ENCODE measurements at regions not wholly inside any gene's neighbourhood (a gene's known extent, or its start where the extent isn't known, plus 50 kb on each side); places are given as distances from the start of the nearest gene placed in this dataset.
A peak's percentile ranks its signal among the peaks of the same experiment; 100 is the strongest.

DNA sequence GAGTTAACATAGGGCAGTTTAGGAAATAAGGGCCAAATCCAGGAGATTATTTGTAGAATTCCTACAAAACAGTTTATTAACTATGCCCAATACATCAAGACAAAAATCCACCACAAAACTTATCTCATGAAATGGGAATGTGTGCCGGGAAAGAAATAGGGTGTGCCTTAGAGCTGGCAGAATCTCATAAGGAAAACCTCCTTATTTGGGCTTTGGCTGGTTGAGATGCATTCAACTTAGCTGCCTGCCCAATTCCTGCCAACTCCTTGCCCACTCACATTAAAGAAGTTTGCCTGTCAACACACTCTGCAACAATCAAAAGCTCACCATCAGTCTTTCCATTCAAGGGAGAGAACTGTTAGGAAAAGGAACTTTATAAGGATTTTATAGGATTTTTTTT lies 500.6 kb downstream of the SATB2 start:
- peaks cover 0 to 5% (median 0%) of the 10 kb centered on the region in 10 experiments; a peak in 3 of 20 replicates for H3K4me1 ChIP-seq
- no peak overlapping the region for H3K4me2 ChIP-seq
- no peak for TF ChIP-seq Cebpa-rat (IDR thresholded peaks at IDR 0.05)
- H3K27ac ChIP-seq, result no peak overlapping the region
- no peak overlapping the region for H3K4me3 ChIP-seq
- H4K20me1 ChIP-seq, result no peaks in the 10 kb centered on the region
- H3K27me3 ChIP-seq, result no peaks in the 10 kb centered on the region
- H3K9me3 ChIP-seq (replicated peaks in 1 of 11), result no peaks in the 10 kb centered on the region
- H3K36me3 ChIP-seq, result no peaks in the 10 kb centered on the region
- no peak overlapping the region for H3K9ac ChIP-seq

DNA sequence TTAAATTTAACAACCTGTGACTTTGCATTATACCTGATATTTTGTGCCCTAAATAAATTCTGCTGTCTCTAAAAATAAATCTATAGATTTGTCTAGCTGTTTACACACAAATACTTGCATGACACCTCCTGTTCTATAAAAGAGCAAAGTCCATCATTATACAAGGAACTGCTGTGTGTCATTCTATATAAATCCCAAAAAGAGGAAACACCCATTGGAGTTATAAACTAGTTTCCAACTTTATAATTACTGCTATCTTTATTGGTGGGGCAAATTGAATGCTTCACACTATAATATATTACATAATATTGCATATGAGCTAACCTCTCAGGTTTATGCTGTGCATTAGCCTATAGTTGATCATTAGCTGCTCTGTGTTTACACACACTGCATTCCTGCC lies 504.4 kb downstream of the SATB2 start:
- Histone ChIP-seq H4K20me1 (no peaks in the 10 kb centered on the region), H3K27ac (no peak overlapping the region), H3K9me3 (replicated peaks in 1 of 11) (no peaks in the 10 kb centered on the region), H3K27me3 (no peaks in the 10 kb centered on the region), H3K4me1 (no peaks in the 10 kb centered on the region), H3K36me3 (no peaks in the 10 kb centered on the region), H3K4me2 (no peak overlapping the region), H3K9ac (no peak overlapping the region), H3K4me3 (no peak overlapping the region)
- TF ChIP-seq Cebpa-rat (IDR thresholded peaks at IDR 0.05), result no peak

DNA sequence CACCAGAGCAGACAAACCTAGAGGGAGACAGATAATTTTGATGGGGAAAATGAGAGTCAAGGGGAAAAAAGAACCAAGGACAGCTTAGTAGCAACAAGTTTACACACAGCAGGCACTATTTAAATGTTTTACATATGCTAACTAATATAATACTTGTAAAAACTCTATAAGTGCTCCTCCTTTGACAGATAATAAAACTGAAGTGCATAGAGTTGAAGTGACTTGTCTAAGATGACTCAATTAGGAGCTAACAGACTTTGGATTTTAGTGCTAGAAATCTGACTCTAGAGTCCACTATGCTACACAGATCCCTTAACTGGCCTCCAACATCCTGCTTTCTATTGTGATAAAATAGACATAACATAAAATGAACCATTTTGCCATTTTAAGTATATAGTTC lies 506.9 kb downstream of the SATB2 start:
- H3K4me3 ChIP-seq, result no peak overlapping the region
- H4K20me1 ChIP-seq, result no peaks in the 10 kb centered on the region
- H3K27me3 ChIP-seq, result no peaks in the 10 kb centered on the region
- H3K9ac ChIP-seq, result no peak overlapping the region
- no peak overlapping the region for H3K27ac ChIP-seq
- no peak overlapping the region for H3K4me2 ChIP-seq
- no peaks in the 10 kb centered on the region for H3K9me3 ChIP-seq (replicated peaks in 1 of 11)
- no peaks in the 10 kb centered on the region for H3K36me3 ChIP-seq
- no peak for TF ChIP-seq Cebpa-rat (IDR thresholded peaks at IDR 0.05)
- H3K4me1 ChIP-seq, result no peaks in the 10 kb centered on the region

DNA sequence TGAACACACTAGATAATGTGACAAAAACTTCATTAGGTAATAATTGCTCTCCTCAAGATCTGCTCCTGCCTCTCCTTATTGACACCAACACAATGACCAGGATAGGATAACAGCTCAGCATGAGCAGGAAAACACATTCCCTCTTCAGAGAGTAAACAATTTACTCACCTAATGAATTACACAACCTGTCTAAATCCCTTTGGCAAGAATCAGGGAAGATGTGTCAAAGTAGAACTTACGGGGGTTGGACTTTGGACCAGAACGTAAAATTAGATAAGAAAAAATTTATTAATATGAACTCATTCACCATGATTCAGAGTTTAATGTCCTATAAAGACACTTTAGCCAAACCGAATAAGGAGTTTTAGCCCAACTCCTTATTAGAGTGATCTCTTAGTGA lies 512.2 kb downstream of the SATB2 start:
- Histone ChIP-seq H3K4me2 (no peak overlapping the region), H3K27me3 (no peaks in the 10 kb centered on the region), H3K9ac (no peak overlapping the region), H3K4me3 (no peak overlapping the region), H3K27ac (no peak overlapping the region), H3K9me3 (replicated peaks in 1 of 11) (no peaks in the 10 kb centered on the region), H3K4me1 (no peaks in the 10 kb centered on the region), H3K36me3 (no peaks in the 10 kb centered on the region), H4K20me1 (no peaks in the 10 kb centered on the region)
- no peak for TF ChIP-seq Cebpa-rat (IDR thresholded peaks at IDR 0.05)

DNA sequence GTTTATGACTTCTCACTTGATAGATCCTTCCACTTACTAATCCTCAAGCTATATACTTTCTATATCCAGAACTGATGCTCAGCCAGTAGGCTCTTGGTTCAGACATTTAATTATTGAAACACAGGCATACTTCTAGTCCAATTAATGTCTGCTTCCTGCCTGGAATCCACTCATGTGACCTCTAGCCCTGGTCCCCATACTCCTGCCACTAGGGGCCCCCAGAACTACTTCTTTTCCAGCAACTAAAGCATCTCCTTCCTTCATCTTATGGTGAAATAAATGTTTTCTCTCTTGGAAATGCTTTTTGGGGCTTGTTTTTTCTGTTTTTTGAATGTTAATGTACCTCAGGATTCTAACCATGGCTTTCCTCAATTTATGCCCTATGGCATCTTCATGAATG lies 527.6 kb downstream of the SATB2 start:
- TF ChIP-seq Cebpa-rat (IDR thresholded peaks at IDR 0.05), result no peak
- Histone ChIP-seq H3K27me3 (no peaks in the 10 kb centered on the region), H3K4me1 (no peaks in the 10 kb centered on the region), H3K9me3 (replicated peaks in 1 of 11) (peaks cover 9 to 15% (median 13%) of the 10 kb centered on the region in 11 experiments; a peak in 21 of 22 replicates), H3K36me3 (no peaks in the 10 kb centered on the region), H3K4me2 (no peak overlapping the region), H4K20me1 (no peaks in the 10 kb centered on the region), H3K27ac (no peak overlapping the region), H3K9ac (no peak overlapping the region), H3K4me3 (no peak overlapping the region)

DNA sequence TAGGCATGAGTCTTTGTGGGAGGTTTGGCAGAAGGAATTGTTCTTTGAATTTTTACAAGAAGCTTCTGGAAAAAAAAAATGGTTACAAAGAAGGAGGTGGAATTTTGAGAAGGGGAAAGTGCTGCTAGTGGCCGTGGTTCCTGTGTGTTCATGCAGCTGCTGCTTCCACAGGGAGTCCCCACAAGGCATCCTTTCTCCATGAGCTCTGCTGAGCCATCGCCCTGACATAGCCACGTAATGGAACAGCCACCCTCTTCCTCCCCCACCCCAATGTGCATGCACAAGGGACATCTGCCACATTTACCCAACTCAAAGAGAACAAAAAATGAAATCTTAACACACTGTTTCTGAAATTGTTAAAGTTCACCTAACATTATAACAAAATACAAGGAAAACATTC lies 529.7 kb downstream of the SATB2 start:
- H3K4me3 ChIP-seq, result no peak overlapping the region
- no peaks in the 10 kb centered on the region for H4K20me1 ChIP-seq
- H3K4me2 ChIP-seq, result no peak overlapping the region
- TF ChIP-seq Cebpa-rat (IDR thresholded peaks at IDR 0.05), result no peak
- H3K27ac ChIP-seq, result no peak overlapping the region
- no peaks in the 10 kb centered on the region for H3K27me3 ChIP-seq
- H3K9me3 ChIP-seq (replicated peaks in 1 of 11), result peaks cover 9 to 11% (median 10%) of the 10 kb centered on the region in 11 experiments; a peak in 21 of 22 replicates
- H3K9ac ChIP-seq, result no peak overlapping the region
- H3K4me1 ChIP-seq, result no peaks in the 10 kb centered on the region
- H3K36me3 ChIP-seq, result no peaks in the 10 kb centered on the region

DNA sequence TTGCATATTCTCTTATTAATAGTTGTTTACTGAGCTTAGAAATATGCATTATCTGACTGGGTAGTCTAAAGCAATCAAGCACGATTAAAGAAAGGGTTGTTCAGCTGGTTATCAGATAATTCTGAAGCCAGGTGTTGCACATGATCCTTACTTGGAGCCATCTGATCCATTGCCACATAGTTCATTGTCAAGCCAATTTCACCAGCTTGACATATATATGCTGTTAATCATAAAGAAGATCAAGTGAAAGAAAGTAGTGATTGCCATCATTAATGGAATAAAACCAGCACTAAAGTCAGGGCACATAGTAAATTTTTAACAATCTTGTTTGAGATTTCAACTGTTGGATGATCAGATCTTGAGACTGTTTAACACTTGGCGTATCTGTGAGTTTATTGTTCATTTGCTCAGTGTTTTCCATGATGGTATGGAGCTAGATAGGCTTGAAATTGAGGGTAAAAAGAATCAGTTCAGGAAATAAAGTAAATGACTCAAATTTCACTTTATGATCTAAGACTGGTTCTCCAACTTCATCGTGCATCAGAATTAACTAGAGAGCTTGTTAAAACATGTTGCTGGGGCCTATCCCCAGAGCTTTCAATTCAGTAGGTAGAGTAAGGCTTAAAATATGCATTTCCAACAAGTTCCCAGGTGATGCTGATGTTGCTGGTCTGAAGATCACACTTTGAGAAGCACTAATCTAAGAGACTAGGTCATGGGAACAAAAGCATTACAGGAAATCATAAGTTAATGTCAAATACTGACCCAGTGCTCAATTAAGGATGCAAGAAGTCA lies 539.6 kb downstream of the SATB2 start:
- no peak overlapping the region for H3K4me3 ChIP-seq
- no peak for TF ChIP-seq Cebpa-rat (IDR thresholded peaks at IDR 0.05)
- no peak overlapping the region for H3K4me2 ChIP-seq
- no peak overlapping the region for H3K27ac ChIP-seq
- H3K9ac ChIP-seq, result no peak overlapping the region
- 0 out of 22 replicates have a peak, but pooled peaks cover 0 to 3% (median 0%) of the 10 kb centered on the region in 11 experiments for H3K27me3 ChIP-seq
- no peaks in the 10 kb centered on the region for H3K36me3 ChIP-seq
- H3K9me3 ChIP-seq (replicated peaks in 1 of 11), result no peaks in the 10 kb centered on the region; a peak in 1 of 22 replicates
- no peaks in the 10 kb centered on the region for H4K20me1 ChIP-seq
- H3K4me1 ChIP-seq, result peaks cover 16 to 40% (median 32%) of the 10 kb centered on the region in 10 experiments

DNA sequence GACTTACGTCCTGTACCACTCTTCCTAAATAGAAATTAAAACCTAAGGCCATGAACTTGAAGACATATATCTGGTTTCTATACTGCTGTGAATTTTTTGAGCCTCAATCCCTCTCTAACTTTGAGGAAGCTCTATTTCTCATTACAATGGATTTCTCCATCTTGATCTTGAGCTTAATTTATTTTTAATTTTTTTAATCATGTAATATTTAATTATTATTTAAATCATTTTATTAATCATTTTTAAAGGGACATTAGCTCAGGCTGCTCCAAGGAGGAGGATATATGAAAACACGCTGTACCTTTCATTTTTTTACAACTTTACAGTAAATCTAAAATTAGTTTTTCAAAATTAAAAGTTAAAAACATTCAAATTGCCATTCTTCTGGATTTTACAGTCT lies 540.5 kb downstream of the SATB2 start:
- H3K36me3 ChIP-seq, result no peaks in the 10 kb centered on the region
- no peak for TF ChIP-seq Cebpa-rat (IDR thresholded peaks at IDR 0.05)
- 0 out of 22 replicates have a peak, but pooled peaks cover 0 to 3% (median 0%) of the 10 kb centered on the region in 11 experiments for H3K27me3 ChIP-seq
- no peaks in the 10 kb centered on the region for H3K9me3 ChIP-seq (replicated peaks in 1 of 11)
- peak overlapping the region in 9 of 11 experiments; percentile 21 to 79 (median 65); a peak in 14 of 22 replicates for H3K4me2 ChIP-seq
- H4K20me1 ChIP-seq, result no peaks in the 10 kb centered on the region
- H3K4me1 ChIP-seq, result peaks cover 25 to 48% (median 40%) of the 10 kb centered on the region in 10 experiments
- no peak overlapping the region for H3K4me3 ChIP-seq
- no peak overlapping the region for H3K9ac ChIP-seq
- H3K27ac ChIP-seq, result peak overlapping the region in 1 of 11 experiments; percentile 2; a peak in 1 of 22 replicates

DNA sequence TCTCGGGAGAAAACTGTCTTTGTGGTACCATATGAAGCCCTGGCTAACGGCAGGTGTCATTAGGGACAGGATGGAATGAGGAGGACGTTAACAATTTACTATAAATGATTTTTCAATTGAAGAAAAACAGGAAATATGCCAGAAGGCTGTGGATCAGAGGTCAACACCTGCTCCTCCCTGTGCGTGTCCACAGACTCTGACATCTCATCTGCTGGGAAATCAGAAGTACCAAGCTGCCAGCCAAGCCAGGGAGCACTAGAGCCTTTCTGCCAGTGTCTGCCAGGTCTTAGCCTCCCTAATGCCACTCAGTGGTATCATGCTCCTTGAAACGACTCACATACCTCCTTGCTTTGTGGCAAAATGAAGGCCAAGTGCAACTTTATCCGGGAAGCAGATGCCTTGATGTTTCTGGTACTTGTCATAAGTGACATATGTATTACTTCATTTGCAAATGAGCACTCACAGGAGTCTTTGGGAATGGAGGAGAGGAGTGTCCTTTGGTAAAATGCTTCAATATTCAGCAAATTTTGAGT lies 541.1 kb downstream of the SATB2 start:
- H3K4me2 ChIP-seq, result peak overlapping the region in 9 of 11 experiments; percentile 21 to 79 (median 65); a peak in 18 of 22 replicates
- H3K27me3 ChIP-seq, result peaks cover 0 to 3% (median 0%) of the 10 kb centered on the region in 11 experiments; a peak in 1 of 22 replicates
- peak overlapping the region in 3 of 11 experiments; percentile 2 to 19 (median 18); a peak in 3 of 22 replicates for H3K27ac ChIP-seq
- peaks cover 26 to 49% (median 42%) of the 10 kb centered on the region in 10 experiments for H3K4me1 ChIP-seq
- no peaks in the 10 kb centered on the region for H3K36me3 ChIP-seq
- no peak overlapping the region for H3K4me3 ChIP-seq
- no peak overlapping the region for H3K9ac ChIP-seq
- no peaks in the 10 kb centered on the region for H4K20me1 ChIP-seq
- H3K9me3 ChIP-seq (replicated peaks in 1 of 11), result no peaks in the 10 kb centered on the region
- TF ChIP-seq Cebpa-rat (IDR thresholded peaks at IDR 0.05), result no peak

Measured in BLaER1 treated with 17β-estradiol and CSF1 and Interleukin-3, amounts not matched to agents 10 nM and 100 nM (cell line).